GM21825 (cell line): ENCODE measurements at regions not wholly inside any gene's neighbourhood (a gene's known extent, or its start where the extent isn't known, plus 50 kb on each side); places are given as distances from the start of the nearest gene placed in this dataset.

Source experiments
- ATAC-seq: cut with Tn5 transposase; IDR thresholded peaks from one replicate; pipeline ENCODE4 v1.9.1; 2021; ENCODE audit warnings: mild to moderate bottlenecking, moderate library complexity; ENCODE audit not compliant: unreplicated experiment

- no peak for ATAC-seq
Observed at GRCh38 chr6:123747515-123747914, 56.1 kb upstream of the NKAIN2 start.

DNA sequence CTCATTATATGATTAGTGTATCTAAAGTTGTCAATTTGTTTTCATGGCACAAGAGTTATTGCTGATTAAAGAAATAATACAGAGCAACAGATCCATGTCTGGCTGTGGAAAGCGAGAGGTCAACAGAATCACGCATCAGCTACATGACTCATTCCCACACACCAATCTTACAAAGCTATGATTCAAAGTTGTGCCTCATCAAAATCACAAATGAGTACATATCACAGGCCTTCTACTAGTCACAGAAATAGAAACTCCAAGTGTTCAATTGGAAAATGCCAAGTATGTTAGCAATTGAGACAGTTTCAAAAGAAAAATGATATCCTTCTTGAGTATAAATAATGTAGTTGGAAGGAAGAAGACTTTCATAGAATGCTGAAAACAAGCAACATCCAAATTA is 57.8 kb upstream of the NKAIN2 start:
- ATAC-seq = no peak

DNA sequence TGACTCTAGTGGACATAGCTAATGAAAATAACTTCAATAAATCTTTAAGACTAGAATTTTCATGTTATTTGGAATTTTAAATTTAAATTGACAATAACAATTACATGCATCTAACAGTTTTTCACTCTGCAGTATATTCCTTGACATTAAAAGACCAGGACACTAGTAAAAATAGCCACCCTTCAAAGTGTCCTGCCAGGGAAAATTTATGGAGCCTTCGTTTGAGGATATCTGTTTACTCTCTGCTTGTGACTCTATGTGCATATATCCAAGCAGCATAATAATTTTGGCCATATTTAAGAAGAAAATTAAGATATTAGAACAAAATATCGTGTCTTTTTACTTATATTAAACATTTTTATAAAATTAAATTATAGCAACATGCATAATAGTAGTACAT is 58.8 kb upstream of the NKAIN2 start:
- ATAC-seq = no peak

- ATAC-seq = no peak
Observed at GRCh38 chr6:123742626-123743025, 61.0 kb upstream of the NKAIN2 start.

DNA sequence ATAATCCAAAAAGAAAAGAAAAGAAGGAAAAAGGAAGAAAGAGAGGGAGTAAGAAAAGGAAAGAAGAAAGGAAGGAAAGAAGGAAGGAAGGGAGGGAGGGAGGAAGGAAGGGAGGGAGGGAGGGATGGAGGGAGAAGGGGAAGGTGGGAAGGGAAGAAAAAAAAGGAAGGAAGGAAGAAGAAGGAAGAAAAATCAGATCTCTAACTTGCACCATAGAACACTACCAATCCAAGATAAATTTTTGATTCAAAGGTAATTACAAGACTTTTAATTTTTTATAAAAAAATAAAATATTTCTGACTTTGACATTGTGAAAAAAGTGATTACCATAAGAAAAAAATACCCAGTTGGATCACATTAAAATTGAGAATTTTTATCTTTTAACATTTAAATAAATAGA is 70.5 kb upstream of the NKAIN2 start:
- ATAC-seq = no peak

GRCh38 chr6:123716506-123716905 is 79.8 kb upstream of the TRDN start:
- no peak for ATAC-seq

DNA sequence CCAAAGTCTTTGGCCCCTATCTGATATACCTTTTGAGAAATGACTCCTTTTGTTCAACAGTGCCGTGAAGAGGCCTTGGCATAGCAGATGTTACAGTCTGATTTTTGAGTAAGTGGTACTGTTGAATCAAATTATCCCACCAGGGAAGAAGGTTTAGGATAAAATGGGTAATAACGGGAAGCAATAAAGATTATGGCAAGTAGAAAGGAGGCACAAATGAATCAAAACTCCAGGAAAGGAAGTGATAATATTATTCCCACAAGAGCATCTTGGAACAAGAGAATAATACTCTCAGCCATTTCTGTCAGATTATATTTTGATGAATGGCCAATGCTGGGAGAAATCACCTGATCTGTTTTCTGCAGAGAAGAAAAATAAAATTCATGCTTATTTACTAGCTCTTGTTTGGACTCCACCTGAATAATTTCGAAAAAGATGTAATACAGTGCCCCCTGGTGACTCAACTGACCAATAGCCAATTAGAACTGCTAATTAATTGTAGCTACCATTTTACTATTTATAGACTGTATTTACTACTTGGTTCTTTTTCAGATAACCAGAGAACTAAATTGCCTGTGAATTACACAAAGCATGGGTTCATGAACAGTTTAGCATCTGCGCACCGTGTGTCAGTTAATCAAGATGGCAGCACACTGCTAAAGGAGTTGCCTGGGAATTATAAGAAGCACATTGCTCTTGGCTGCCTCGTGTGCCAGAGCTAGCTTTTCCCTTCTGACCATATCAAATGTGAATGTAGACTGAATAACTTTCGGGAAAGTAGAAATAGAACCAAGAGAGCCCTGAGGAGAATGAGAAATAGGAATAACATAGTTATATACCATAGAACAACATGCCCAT is 78.5 kb upstream of the TRDN start:
- ATAC-seq = peak; percentile 52

GRCh38 chr6:123712831-123713230 is 76.1 kb upstream of the TRDN start:
- no peak for ATAC-seq

DNA sequence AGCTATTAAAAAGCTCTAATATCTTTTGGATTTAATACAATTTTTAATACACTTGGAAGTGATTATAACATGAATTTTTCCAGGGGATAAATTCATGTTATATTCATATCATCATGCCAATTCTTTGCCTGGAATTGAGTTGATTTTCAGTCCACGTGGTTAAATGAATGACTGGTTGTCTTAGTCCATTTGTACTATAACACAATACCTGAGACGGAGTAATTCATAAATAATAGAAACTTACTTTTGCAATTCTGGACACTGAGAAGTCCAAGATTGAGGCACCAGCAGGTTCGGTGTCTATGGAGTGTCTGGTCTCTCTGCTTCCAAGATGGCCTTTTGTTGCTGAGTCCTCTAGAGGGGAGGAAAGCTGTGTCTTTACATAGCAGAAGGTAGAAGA is 66.2 kb upstream of the TRDN start:
- ATAC-seq = no peak

DNA sequence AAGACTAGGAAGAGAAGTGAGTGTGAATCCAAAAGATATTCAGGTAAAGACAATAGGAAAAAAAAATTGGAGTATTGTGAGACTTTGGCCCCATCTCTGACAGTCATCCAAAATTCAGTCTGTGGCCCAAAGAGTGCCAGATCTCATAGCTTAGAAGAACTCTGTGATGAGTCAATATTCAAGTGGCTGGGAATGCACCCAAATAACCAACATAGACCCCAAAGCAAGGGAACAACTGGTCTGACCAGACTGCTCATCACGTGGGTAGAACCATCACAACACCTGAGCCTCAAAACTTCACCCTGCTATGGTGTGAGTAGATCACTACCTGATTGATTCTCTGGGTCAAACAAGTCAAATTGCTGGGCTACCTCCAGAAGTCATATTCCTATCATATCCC is 51.1 kb upstream of the TRDN start:
- no peak for ATAC-seq
